T-helper 2 cell treated with Interferon-gamma antibody and Interleukin-4, amounts not matched to agents 5 μg/mL and 100 μg/mL, for 36 hours (primary cell): ENCODE measurements at regions not wholly inside any gene's neighbourhood (a gene's known extent, or its start where the extent isn't known, plus 50 kb on each side); places are given as distances from the start of the nearest gene placed in this dataset.
"Not testable (repeated sequence)": the region's sequence is repeated elsewhere in the genome, so short reads cannot be mapped to it uniquely, and the experiment has no call there.

Experiments
- DNase-seq: peaks from one replicate; pipeline ENCODE4 v3.0.0; 2021; ENCODE audit warnings: low spot score
- H3K27ac Mint-ChIP-seq: one replicate; pipeline ENCODE4 v1.8.0; 2021; ENCODE audit warnings: mild to moderate bottlenecking, mixed read lengths
- H3K27me3 Mint-ChIP-seq: one replicate; pipeline ENCODE4 v1.8.0; 2021; ENCODE audit warnings: low read depth, mixed read lengths
- H3K36me3 Mint-ChIP-seq: one replicate; pipeline ENCODE4 v1.8.0; 2021; ENCODE audit warnings: low read depth, mixed read lengths
- H3K4me1 Mint-ChIP-seq: one replicate; pipeline ENCODE4 v1.8.0; 2021; ENCODE audit warnings: low read depth, mixed read lengths
- H3K4me3 Mint-ChIP-seq: one replicate; pipeline ENCODE4 v1.8.0; 2022; ENCODE audit warnings: mild to moderate bottlenecking, moderate library complexity, mixed read lengths
- H3K9me3 Mint-ChIP-seq: one replicate; pipeline ENCODE4 v1.8.0; 2021; ENCODE audit warnings: mixed read lengths

DNA sequence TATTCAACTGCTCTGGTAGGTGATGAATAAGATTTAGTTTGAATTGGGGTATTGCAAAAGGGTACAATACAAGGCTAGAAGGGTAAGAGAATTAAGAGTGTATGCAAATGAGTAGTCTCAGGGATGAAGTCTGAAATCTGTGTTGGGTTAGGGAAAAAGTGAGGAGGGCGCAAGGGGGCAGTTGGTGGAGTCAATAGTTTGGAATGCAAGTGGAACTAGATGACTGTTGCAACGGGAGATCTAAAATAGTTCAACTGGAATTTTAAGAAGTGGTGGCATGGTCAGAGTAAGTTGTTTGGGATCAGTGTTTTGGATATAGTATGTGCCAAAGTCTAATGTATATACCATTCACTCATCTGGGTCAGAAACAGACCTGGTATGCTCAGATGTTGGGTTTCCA is 329.6 kb downstream of the GJA1 start:
- H3K27me3 Mint-ChIP-seq, result no peaks in the 10 kb centered on the region
- no peak overlapping the region for H3K4me3 Mint-ChIP-seq
- DNase-seq, result no peak
- H3K4me1 Mint-ChIP-seq, result peaks cover 17% of the 10 kb centered on the region
- H3K9me3 Mint-ChIP-seq, result peaks cover 5% of the 10 kb centered on the region
- no peaks in the 10 kb centered on the region for H3K36me3 Mint-ChIP-seq
- no peak overlapping the region for H3K27ac Mint-ChIP-seq

DNA sequence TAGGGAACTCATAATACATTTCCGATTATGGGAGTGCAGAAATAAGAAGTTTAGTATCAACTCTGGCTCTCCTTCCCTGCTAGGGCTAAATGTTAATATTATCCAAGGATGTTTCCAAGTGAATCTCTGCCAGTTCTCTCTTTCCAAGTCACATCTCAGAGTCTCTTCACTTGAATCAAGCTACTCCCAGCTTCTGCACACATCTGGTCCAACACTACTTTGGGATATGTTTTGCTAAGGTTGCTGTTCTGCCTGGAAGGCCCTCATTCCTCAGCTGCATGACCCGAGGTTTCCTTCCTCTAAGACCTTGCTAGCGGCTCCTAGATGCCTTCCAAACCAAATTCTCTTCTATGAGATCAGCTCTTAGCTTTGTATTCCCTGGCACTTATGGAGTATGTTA is 331.8 kb downstream of the GJA1 start:
- peaks cover 28% of the 10 kb centered on the region for H3K4me1 Mint-ChIP-seq
- no peak for DNase-seq
- H3K9me3 Mint-ChIP-seq, result peaks cover 5% of the 10 kb centered on the region
- H3K27ac Mint-ChIP-seq, result no peak overlapping the region
- no peaks in the 10 kb centered on the region for H3K27me3 Mint-ChIP-seq
- no peaks in the 10 kb centered on the region for H3K36me3 Mint-ChIP-seq
- H3K4me3 Mint-ChIP-seq, result no peak overlapping the region

- Mint-ChIP-seq H3K9me3 (no peaks in the 10 kb centered on the region), H3K4me3 (no peak overlapping the region), H3K36me3 (no peaks in the 10 kb centered on the region), H3K4me1 (peaks cover 24% of the 10 kb centered on the region), H3K27ac (no peak overlapping the region), H3K27me3 (peaks cover 3% of the 10 kb centered on the region)
- DNase-seq, result no peak
Observed at GRCh38 chr6:121770943-121771342, 335.5 kb downstream of the GJA1 start.

GRCh38 chr6:121771937-121772720 is 336.7 kb downstream of the GJA1 start:
- Mint-ChIP-seq H3K4me1 (peaks cover 24% of the 10 kb centered on the region), H3K4me3 (peak overlapping the region; percentile 23), H3K36me3 (no peaks in the 10 kb centered on the region), H3K27ac (peak overlapping the region; percentile 73), H3K9me3 (no peaks in the 10 kb centered on the region), H3K27me3 (peaks cover 5% of the 10 kb centered on the region)
- no peak for DNase-seq

GRCh38 chr6:121776054-121776453 is 340.6 kb downstream of the GJA1 start:
- Mint-ChIP-seq H3K4me3 (no peak overlapping the region), H3K9me3 (no peaks in the 10 kb centered on the region), H3K27me3 (peaks cover 6% of the 10 kb centered on the region), H3K36me3 (no peaks in the 10 kb centered on the region), H3K27ac (no peak overlapping the region), H3K4me1 (peaks cover 20% of the 10 kb centered on the region)
- DNase-seq, result no peak

GRCh38 chr6:121780325-121781321 is 345.2 kb downstream of the GJA1 start:
- H3K4me1 Mint-ChIP-seq, result no peaks in the 10 kb centered on the region
- H3K27me3 Mint-ChIP-seq, result peaks cover 3% of the 10 kb centered on the region
- H3K27ac Mint-ChIP-seq, result no peak overlapping the region
- DNase-seq, result no peak
- no peaks in the 10 kb centered on the region for H3K36me3 Mint-ChIP-seq
- no peak overlapping the region for H3K4me3 Mint-ChIP-seq
- H3K9me3 Mint-ChIP-seq, result no peaks in the 10 kb centered on the region

- no peak for DNase-seq
- H3K36me3 Mint-ChIP-seq, result no peaks in the 10 kb centered on the region
- H3K27me3 Mint-ChIP-seq, result no peaks in the 10 kb centered on the region
- no peak overlapping the region for H3K27ac Mint-ChIP-seq
- no peaks in the 10 kb centered on the region for H3K9me3 Mint-ChIP-seq
- H3K4me1 Mint-ChIP-seq, result no peaks in the 10 kb centered on the region
- H3K4me3 Mint-ChIP-seq, result no peak overlapping the region
Observed at GRCh38 chr6:121791396-121792315, 356.2 kb downstream of the GJA1 start.

DNA sequence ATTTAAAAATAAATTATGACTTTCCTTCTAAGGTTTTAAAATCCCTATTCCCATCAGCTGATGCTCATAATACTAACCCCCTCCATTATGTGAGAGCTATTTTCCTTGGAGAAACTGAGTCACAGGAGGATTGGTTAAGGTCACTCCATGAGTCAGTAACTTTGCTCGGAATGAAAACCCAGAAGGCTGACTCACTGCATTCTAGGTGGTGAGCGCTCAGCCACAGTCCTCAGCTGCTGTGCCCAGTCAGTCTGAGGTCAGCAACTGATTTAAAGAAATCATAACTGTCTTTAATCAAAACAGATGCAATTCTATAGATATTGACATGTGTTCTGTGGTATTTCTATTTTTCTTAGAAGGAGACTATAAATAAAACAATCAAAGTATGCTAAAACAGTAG is 359.2 kb downstream of the GJA1 start:
- no peaks in the 10 kb centered on the region for H3K36me3 Mint-ChIP-seq
- no peak for DNase-seq
- H3K4me3 Mint-ChIP-seq, result no peak overlapping the region
- H3K27ac Mint-ChIP-seq, result no peak overlapping the region
- no peaks in the 10 kb centered on the region for H3K27me3 Mint-ChIP-seq
- H3K4me1 Mint-ChIP-seq, result no peaks in the 10 kb centered on the region
- peaks cover 12% of the 10 kb centered on the region for H3K9me3 Mint-ChIP-seq

GRCh38 chr6:121797598-121797997 is 362.2 kb downstream of the GJA1 start:
- not testable (repeated sequence) for H3K27ac Mint-ChIP-seq, DNase-seq, H3K36me3 Mint-ChIP-seq, H3K4me1 Mint-ChIP-seq, H3K27me3 Mint-ChIP-seq, H3K4me3 Mint-ChIP-seq
- H3K9me3 Mint-ChIP-seq, result peaks cover 26% of the 10 kb centered on the region

GRCh38 chr6:121798126-121798525 is 362.7 kb downstream of the GJA1 start:
- H3K4me3 Mint-ChIP-seq, H3K4me1 Mint-ChIP-seq, H3K36me3 Mint-ChIP-seq, DNase-seq, H3K27me3 Mint-ChIP-seq, H3K27ac Mint-ChIP-seq: not testable (repeated sequence)
- peaks cover 26% of the 10 kb centered on the region for H3K9me3 Mint-ChIP-seq

- Mint-ChIP-seq H3K9me3 (peaks cover 29% of the 10 kb centered on the region), H3K27ac (no peak overlapping the region)
Observed at GRCh38 chr6:121799574-121799973, 364.1 kb downstream of the GJA1 start.

GRCh38 chr6:121800047-121800446 is 364.6 kb downstream of the GJA1 start:
- H3K4me1 Mint-ChIP-seq, result no peaks in the 10 kb centered on the region

More at GRCh38 chr6:121799574-121799973, 364.1 kb downstream of the GJA1 start:
- no peak for DNase-seq
- Mint-ChIP-seq H3K27me3 (no peaks in the 10 kb centered on the region), H3K4me1 (no peaks in the 10 kb centered on the region), H3K36me3 (no peaks in the 10 kb centered on the region), H3K4me3 (no peak overlapping the region)

DNA sequence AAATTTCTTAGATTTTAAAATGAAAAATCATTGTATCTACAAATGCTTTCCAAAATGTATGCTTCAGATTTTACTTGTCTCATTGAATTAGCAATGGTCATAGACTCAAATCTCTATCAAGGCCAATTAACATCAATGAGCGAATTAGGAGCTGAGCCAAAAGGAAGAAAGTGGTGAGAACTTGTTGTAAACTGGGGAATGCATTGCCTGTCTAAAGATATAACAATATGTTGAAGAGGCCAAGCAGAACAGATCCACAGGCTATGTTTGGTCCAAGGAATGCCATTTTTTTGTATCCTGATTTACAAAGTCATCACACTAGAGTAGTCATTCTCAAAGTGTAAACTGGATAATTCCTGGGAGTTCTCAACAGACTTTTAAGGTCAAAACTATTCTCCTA is 370.7 kb downstream of the GJA1 start:
- no peak overlapping the region for H3K4me3 Mint-ChIP-seq
- H3K36me3 Mint-ChIP-seq, result no peaks in the 10 kb centered on the region
- no peaks in the 10 kb centered on the region for H3K4me1 Mint-ChIP-seq
- peaks cover 11% of the 10 kb centered on the region for H3K9me3 Mint-ChIP-seq
- no peak overlapping the region for H3K27ac Mint-ChIP-seq
- no peaks in the 10 kb centered on the region for H3K27me3 Mint-ChIP-seq
- DNase-seq, result no peak

More at GRCh38 chr6:121800047-121800446, 364.6 kb downstream of the GJA1 start:
- Mint-ChIP-seq H3K27ac (no peak overlapping the region), H3K4me3 (no peak overlapping the region), H3K9me3 (peaks cover 29% of the 10 kb centered on the region), H3K36me3 (no peaks in the 10 kb centered on the region), H3K27me3 (no peaks in the 10 kb centered on the region)
- no peak for DNase-seq
